Endothelial cell of umbilical vein (primary cell): ENCODE measurements at regions not wholly inside any gene's neighbourhood (a gene's known extent, or its start where the extent isn't known, plus 50 kb on each side); places are given as distances from the start of the nearest gene placed in this dataset.

Source experiments
- BruUV-seq: library from RNA; stranded (reverse); fragments of 400-500 nt; replicated peaks from 2 replicates; lab custom pipeline; 2021; lab: Mats Ljungman, UMichigan
- CTCF ChIA-PET: fragments of 300-600, 350-600 bp; sonication (Branson Sonifier 250); formaldehyde crosslinking; loops from one replicate; lab custom pipeline; 2021; ENCODE audit warnings: antibody characterized with exemption, inconsistent platforms; lab: Charles Lee
- POLR2A ChIA-PET: fragments of 300-600, 350-600 bp; sonication (Branson Sonifier 250); formaldehyde crosslinking; loops from one replicate; lab custom pipeline; 2021; ENCODE audit warnings: antibody characterized with exemption, inconsistent platforms; lab: Charles Lee
- DNase-seq: peaks from one replicate; pipeline ENCODE4 v3.0.0-alpha.2; 2011; ENCODE audit warnings: low read depth, low spot score
- FAIRE-seq: peaks from 2 replicates; lab custom pipeline; 2011; peaks lifted over from hg19 to GRCh38; lab: Jason Lieb, UNC
- H2AFZ ChIP-seq: 2 replicates; pipeline ENCODE4 v1.6.0; 2012; ENCODE audit warnings: low read depth, low read length, control low read depth, inconsistent platforms
- H3K27ac ChIP-seq: 2 replicates; pipeline ENCODE4 v1.5.1; 2011; ENCODE audit warnings: low read depth, mild to moderate bottlenecking, control low read depth, low read length, moderate library complexity; ENCODE audit not compliant: insufficient read depth
- H3K27me3 ChIP-seq, 2 experiments: 2 replicates each; pipeline versions ENCODE4 v1.6.0 to v1.6.1; 2011; ENCODE audit warnings: low read length in 2 of 2, mixed read lengths in 1 of 2; ENCODE audit not compliant: control insufficient read depth in 2 of 2, insufficient read depth in 2 of 2
- H3K36me3 ChIP-seq, 2 experiments: 2 replicates in 1 of 2; 3 replicates in 1 of 2; pipeline ENCODE4 v1.5.1; 2011; ENCODE audit warnings: low read length in 2 of 2, mild to moderate bottlenecking in 1 of 2, moderate library complexity in 1 of 2; ENCODE audit not compliant: control insufficient read depth in 2 of 2, insufficient read depth in 2 of 2; ENCODE audit errors: extremely low read depth in 1 of 2
- H3K4me1 ChIP-seq: 3 replicates; pipeline ENCODE4 v1.5.1; 2011; ENCODE audit warnings: mild to moderate bottlenecking, low read length; ENCODE audit not compliant: control insufficient read depth, insufficient read depth; ENCODE audit errors: extremely low read depth
- H3K4me2 ChIP-seq: 2 replicates; pipeline ENCODE4 v1.6.1; 2011; ENCODE audit warnings: low read length, control low read depth, mixed read lengths; ENCODE audit not compliant: insufficient read depth
- H3K4me3 ChIP-seq, 3 experiments: fragments of 200-600 bp in 1 of 3; sonication (generic), shearing (Covaris generic) in 1 of 3; replicated peaks in 1 of 3; 2 replicates each; pipeline ENCODE4 v1.5.1; 2011 to 2016; ENCODE audit warnings: control low read depth in 3 of 3, low read length in 3 of 3, mild to moderate bottlenecking in 2 of 3, inconsistent platforms in 1 of 3, low read depth in 1 of 3, moderate library complexity in 1 of 3; ENCODE audit not compliant: insufficient read depth in 1 of 3
- H3K79me2 ChIP-seq: 2 replicates; pipeline ENCODE4 v1.6.0; 2012; ENCODE audit warnings: low read length, inconsistent platforms; ENCODE audit not compliant: control insufficient read depth, insufficient read depth
- H3K9ac ChIP-seq: replicated peaks from 2 replicates; pipeline ENCODE3; 2011; ENCODE audit warnings: low read length, control low read depth; ENCODE audit not compliant: insufficient read depth; ENCODE audit errors: extremely low read depth
- H3K9me1 ChIP-seq: replicated peaks from 3 replicates; pipeline ENCODE4 v1.6.0; 2011; ENCODE audit warnings: mild to moderate bottlenecking, low read length; ENCODE audit not compliant: control insufficient read depth, insufficient read depth; ENCODE audit errors: extremely low read depth
- H3K9me3 ChIP-seq: replicated peaks from 2 replicates; pipeline ENCODE4 v1.5.1; 2012; ENCODE audit warnings: low read length, inconsistent platforms; ENCODE audit not compliant: control insufficient read depth, insufficient read depth
- H4K20me1 ChIP-seq: replicated peaks from 2 replicates; pipeline ENCODE3; 2011; ENCODE audit warnings: mild to moderate bottlenecking, low read length; ENCODE audit not compliant: control insufficient read depth, insufficient read depth; ENCODE audit errors: extremely low read depth
- EZH2 ChIP-seq: IDR thresholded peaks from 2 replicates; pipeline ENCODE4 v1.6.1; 2012; ENCODE audit warnings: borderline replicate concordance, low read depth, mild to moderate bottlenecking, moderate library complexity, low read length, inconsistent platforms; ENCODE audit not compliant: severe bottlenecking
- FOS ChIP-seq: IDR thresholded peaks from 2 replicates; pipeline ENCODE4 v1.6.1; 2011; ENCODE audit warnings: mild to moderate bottlenecking, low read length, moderate library complexity, borderline replicate concordance; ENCODE audit not compliant: insufficient read depth
- GATA2 ChIP-seq: IDR thresholded peaks from 2 replicates; pipeline ENCODE4 v1.7.0; 2011; ENCODE audit warnings: low read depth, mild to moderate bottlenecking, moderate library complexity, mixed read lengths, low read length; ENCODE audit not compliant: insufficient read length, insufficient read depth
- JUN ChIP-seq: IDR thresholded peaks from 2 replicates; pipeline ENCODE4 v1.6.1; 2011; ENCODE audit warnings: borderline replicate concordance, low read depth; ENCODE audit not compliant: insufficient read length, insufficient read depth
- POLR2A ChIP-seq: IDR thresholded peaks from 2 replicates; pipeline ENCODE4 v1.6.1; 2012; ENCODE audit warnings: low read depth, mild to moderate bottlenecking, control low read depth, low read length
- POLR2AphosphoS5 ChIP-seq: IDR thresholded peaks from 2 replicates; pipeline ENCODE4 v1.6.1; 2012; ENCODE audit warnings: low read depth, mild to moderate bottlenecking, control low read depth, low read length, moderate library complexity; ENCODE audit not compliant: insufficient read depth
- dilution Hi-C: fragments of 300-500 bp; cut with MboI; formaldehyde crosslinking; loops from one replicate; pipeline ENCODE4 v1.15.0; 2019; ENCODE audit warnings: low sequenced_read_pairs; ENCODE audit not compliant: extremely low pct_ligation_motif_present
- intact Hi-C: fragments of 100-400 bp; cut with micrococcal nuclease; formaldehyde crosslinking; loops from one replicate; pipeline ENCODE4 v1.10.0; 2022
- TF ChIP-seq, protein P1 (sequence below): IDR thresholded peaks from 2 replicates; pipeline ENCODE4 v1.6.1; 2011; ENCODE audit not compliant: insufficient read depth, insufficient read length
- TF ChIP-seq, protein P2 (sequence below), 2 donors: IDR thresholded peaks; 1 replicate in 1 of 2; 2 replicates in 1 of 2; pipeline ENCODE4 v1.5.1; 2011; ENCODE audit warnings: low read length in 2 of 2, mild to moderate bottlenecking in 2 of 2, moderate library complexity in 2 of 2, control low read depth in 1 of 2, inconsistent platforms in 1 of 2, low read depth in 1 of 2; ENCODE audit not compliant: insufficient read depth in 1 of 2; ENCODE audit errors: extremely low read depth in 1 of 2

DNA sequence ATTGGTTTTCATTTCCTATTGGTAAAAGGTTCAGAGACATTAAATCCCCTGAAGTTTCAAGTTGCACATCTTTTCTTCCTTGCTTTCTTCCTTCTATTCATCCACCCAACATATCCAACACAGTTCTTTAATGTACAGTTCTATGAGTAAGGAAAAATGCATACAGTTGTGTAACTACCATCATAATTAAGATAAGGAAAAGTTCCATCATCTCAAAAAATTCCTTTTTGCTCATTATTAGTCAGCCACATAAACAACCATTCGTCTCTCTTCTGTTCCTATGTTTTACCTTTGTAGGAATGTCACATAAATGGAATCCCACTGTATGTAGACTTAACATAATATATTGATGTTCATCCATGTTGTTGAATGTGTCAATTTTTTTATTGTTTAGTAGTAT, 211.1 kb upstream of the ADAMTS9 start:
- POLR2A ChIA-PET: no interaction called here
- Histone ChIP-seq H4K20me1 (no peaks in the 10 kb centered on the region), H3K9me1 (no peaks in the 10 kb centered on the region), H3K36me3 (no peaks in the 10 kb centered on the region), H3K27ac (no peak overlapping the region), H3K4me2 (no peak overlapping the region), H2AFZ (no peak overlapping the region), H3K9me3 (no peaks in the 10 kb centered on the region), H3K4me1 (peaks cover 8% of the 10 kb centered on the region), H3K79me2 (no peaks in the 10 kb centered on the region), H3K27me3 (no peaks in the 10 kb centered on the region), H3K9ac (no peak overlapping the region), H3K4me3 (no peak overlapping the region)
- FAIRE-seq (no peak), DNase-seq (no peak)
- CTCF ChIA-PET: interaction anchor here (0.6 to 1.0 kb wide), 2 partner anchors 9 to 259 kb away, joined by 3 read pairs; no protein-coding TSS in a partner anchor
- TF ChIP-seq JUN (no peak), EZH2 (no peak), GATA2 (no peak), FOS (peak; percentile 13), POLR2AphosphoS5 (no peak), POLR2A (no peak)
- TF ChIP-seq, protein P1, sequence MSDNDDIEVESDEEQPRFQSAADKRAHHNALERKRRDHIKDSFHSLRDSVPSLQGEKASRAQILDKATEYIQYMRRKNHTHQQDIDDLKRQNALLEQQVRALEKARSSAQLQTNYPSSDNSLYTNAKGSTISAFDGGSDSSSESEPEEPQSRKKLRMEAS: no peak
- TF ChIP-seq, protein P2, sequence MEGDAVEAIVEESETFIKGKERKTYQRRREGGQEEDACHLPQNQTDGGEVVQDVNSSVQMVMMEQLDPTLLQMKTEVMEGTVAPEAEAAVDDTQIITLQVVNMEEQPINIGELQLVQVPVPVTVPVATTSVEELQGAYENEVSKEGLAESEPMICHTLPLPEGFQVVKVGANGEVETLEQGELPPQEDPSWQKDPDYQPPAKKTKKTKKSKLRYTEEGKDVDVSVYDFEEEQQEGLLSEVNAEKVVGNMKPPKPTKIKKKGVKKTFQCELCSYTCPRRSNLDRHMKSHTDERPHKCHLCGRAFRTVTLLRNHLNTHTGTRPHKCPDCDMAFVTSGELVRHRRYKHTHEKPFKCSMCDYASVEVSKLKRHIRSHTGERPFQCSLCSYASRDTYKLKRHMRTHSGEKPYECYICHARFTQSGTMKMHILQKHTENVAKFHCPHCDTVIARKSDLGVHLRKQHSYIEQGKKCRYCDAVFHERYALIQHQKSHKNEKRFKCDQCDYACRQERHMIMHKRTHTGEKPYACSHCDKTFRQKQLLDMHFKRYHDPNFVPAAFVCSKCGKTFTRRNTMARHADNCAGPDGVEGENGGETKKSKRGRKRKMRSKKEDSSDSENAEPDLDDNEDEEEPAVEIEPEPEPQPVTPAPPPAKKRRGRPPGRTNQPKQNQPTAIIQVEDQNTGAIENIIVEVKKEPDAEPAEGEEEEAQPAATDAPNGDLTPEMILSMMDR (IDR thresholded peaks at IDR 0.05; ENCODE audit: extremely low read depth in 1 of 2, insufficient read depth in 1 of 2, low read depth in 1 of 2, low read length in 2 of 2): no peak
- dilution Hi-C loops (no loop called here), intact Hi-C loops (no loop called here)
- no TSS peak for BruUV-seq
